Naive thymus-derived CD4-positive, alpha-beta T cell (primary cell): ENCODE measurements at regions not wholly inside any gene's neighbourhood (a gene's known extent, or its start where the extent isn't known, plus 50 kb on each side); places are given as distances from the start of the nearest gene placed in this dataset.
"Not testable (repeated sequence)": the region's sequence is repeated elsewhere in the genome, so short reads cannot be mapped to it uniquely, and the experiment has no call there.

Source experiments
- ATAC-seq: fragments of 150-1000 bp; cut with Tn5 transposase; 2 replicates; pipeline ENCODE4 v1.10.0; 2021; ENCODE audit warnings: mild to moderate bottlenecking, moderate library complexity
- CTCF ChIA-PET: fragments of 350-600 bp; sonication (Branson Sonifier 250); formaldehyde crosslinking; loops from one replicate; lab custom pipeline; 2021; ENCODE audit warnings: antibody characterized with exemption; lab: Charles Lee
- POLR2A ChIA-PET: fragments of 350-600 bp; sonication (Branson Sonifier 250); formaldehyde crosslinking; loops from one replicate; lab custom pipeline; 2021; ENCODE audit warnings: antibody characterized with exemption, inconsistent platforms; lab: Charles Lee
- DNase-seq, 9 donors: peaks; one replicate each; pipeline versions ENCODE4 v3.0.0 to v3.0.0-alpha.2; 2020 to 2022; ENCODE audit warnings: mixed read lengths in 1 of 9
- H3K27ac ChIP-seq: one replicate; pipeline ENCODE4 v1.7.0; 2013; ENCODE audit warnings: mild to moderate bottlenecking, low read depth, low read length, moderate library complexity
- H3K27me3 ChIP-seq, 2 donors: one replicate each; pipeline ENCODE4 v1.7.0; 2013; ENCODE audit warnings: low read length in 2 of 2, mild to moderate bottlenecking in 2 of 2, moderate library complexity in 2 of 2; ENCODE audit not compliant: control insufficient read depth in 2 of 2, insufficient read depth in 2 of 2
- H3K36me3 ChIP-seq, 3 experiments: 1 replicate in 2 of 3; 2 replicates in 1 of 3; pipeline ENCODE4 v1.7.0; 2013; ENCODE audit warnings: low read length in 3 of 3, mild to moderate bottlenecking in 3 of 3, moderate library complexity in 1 of 3; ENCODE audit not compliant: insufficient read depth in 3 of 3, control insufficient read depth in 2 of 3
- H3K4me1 ChIP-seq, 2 donors: one replicate each; pipeline ENCODE4 v1.7.0; 2013; ENCODE audit warnings: low read length in 2 of 2, mild to moderate bottlenecking in 2 of 2, moderate library complexity in 1 of 2; ENCODE audit not compliant: control insufficient read depth in 2 of 2, insufficient read depth in 2 of 2
- H3K4me3 ChIP-seq: 2 replicates; pipeline ENCODE4 v1.7.0; 2013; ENCODE audit warnings: mild to moderate bottlenecking, low read length
- H3K9me3 ChIP-seq, 3 experiments: 1 replicate in 2 of 3; 2 replicates in 1 of 3; pipeline ENCODE4 v1.7.0; 2013; ENCODE audit warnings: low read length in 3 of 3; ENCODE audit not compliant: control insufficient read depth in 2 of 3
- H3K27ac Mint-ChIP-seq, 9 donors: one replicate each; pipeline ENCODE4 v1.8.0; 2020 to 2022; ENCODE audit warnings: mixed read lengths in 9 of 9, mild to moderate bottlenecking in 8 of 9, moderate library complexity in 5 of 9, inconsistent platforms in 2 of 9
- H3K27me3 Mint-ChIP-seq, 5 donors: one replicate each; pipeline ENCODE4 v1.8.0; 2021 to 2022; ENCODE audit warnings: mixed read lengths in 5 of 5, mild to moderate bottlenecking in 1 of 5
- H3K36me3 Mint-ChIP-seq, 5 donors: one replicate each; pipeline ENCODE4 v1.8.0; 2020 to 2022; ENCODE audit warnings: mixed read lengths in 5 of 5, mild to moderate bottlenecking in 3 of 5, inconsistent platforms in 1 of 5
- H3K4me1 Mint-ChIP-seq, 7 donors: one replicate each; pipeline ENCODE4 v1.8.0; 2020 to 2022; ENCODE audit warnings: mixed read lengths in 7 of 7, mild to moderate bottlenecking in 3 of 7, inconsistent platforms in 1 of 7
- H3K4me3 Mint-ChIP-seq, 10 donors: one replicate each; pipeline ENCODE4 v1.8.0; 2020 to 2022; ENCODE audit warnings: mild to moderate bottlenecking in 10 of 10, mixed read lengths in 10 of 10, moderate library complexity in 6 of 10, inconsistent platforms in 2 of 10
- H3K9me3 Mint-ChIP-seq, 11 donors: one replicate each; pipeline ENCODE4 v1.8.0; 2020 to 2022; ENCODE audit warnings: mixed read lengths in 11 of 11, mild to moderate bottlenecking in 4 of 11, inconsistent platforms in 1 of 11, moderate library complexity in 1 of 11
- intact Hi-C, 2 donors: fragments of 100-400 bp; cut with micrococcal nuclease; formaldehyde crosslinking; loops; one replicate each; pipeline ENCODE4 v1.15.1; 2023

DNA sequence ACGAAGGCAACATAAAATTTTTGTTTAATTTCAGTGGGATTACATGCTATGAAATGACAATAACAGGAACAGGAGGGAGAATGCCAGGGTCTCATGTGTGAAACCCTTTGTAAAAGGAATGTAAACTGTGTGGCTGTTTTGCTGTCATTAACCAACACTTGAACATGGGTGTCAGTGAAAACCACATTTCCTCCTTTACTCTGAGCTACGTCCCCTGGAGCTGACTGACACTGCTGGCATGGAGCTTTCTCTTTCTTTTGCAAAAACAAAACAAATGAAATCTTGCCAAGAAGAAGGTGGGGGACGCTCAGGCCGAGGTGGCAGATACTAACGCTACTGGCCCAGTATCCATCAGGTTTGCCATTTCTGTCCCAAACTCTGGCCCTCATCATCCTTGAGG is 121.4 kb downstream of the DMRT2 start:
- H3K36me3 Mint-ChIP-seq = peaks cover 0 to 13% (median 0%) of the 10 kb centered on the region in 5 donors
- peaks cover 0 to 8% (median 0%) of the 10 kb centered on the region in 7 donors for H3K4me1 Mint-ChIP-seq
- peaks cover 0 to 19% (median 3%) of the 10 kb centered on the region in 5 donors for H3K27me3 Mint-ChIP-seq
- ChIA-PET POLR2A (no interaction called here), CTCF (no interaction called here)
- Histone ChIP-seq H3K9me3 (no peaks in the 10 kb centered on the region), H3K27ac (no peak overlapping the region), H3K4me3 (no peak overlapping the region), H3K4me1 (no peaks in the 10 kb centered on the region), H3K27me3 (peaks cover 0 to 3% of the 10 kb centered on the region in 2 donors), H3K36me3 (no peaks in the 10 kb centered on the region)
- H3K9me3 Mint-ChIP-seq = peaks cover 0 to 19% (median 6%) of the 10 kb centered on the region in 11 donors
- H3K4me3 Mint-ChIP-seq = peak overlapping the region in 2 of 10 donors; percentile 32 to 45
- intact Hi-C loops = no loop called here
- peak in 2 of 9 donors; percentile 4 to 17 for DNase-seq
- peak overlapping the region in 3 of 9 donors; percentile 20 to 63 (median 36) for H3K27ac Mint-ChIP-seq
- peak; percentile 40 for ATAC-seq

DNA sequence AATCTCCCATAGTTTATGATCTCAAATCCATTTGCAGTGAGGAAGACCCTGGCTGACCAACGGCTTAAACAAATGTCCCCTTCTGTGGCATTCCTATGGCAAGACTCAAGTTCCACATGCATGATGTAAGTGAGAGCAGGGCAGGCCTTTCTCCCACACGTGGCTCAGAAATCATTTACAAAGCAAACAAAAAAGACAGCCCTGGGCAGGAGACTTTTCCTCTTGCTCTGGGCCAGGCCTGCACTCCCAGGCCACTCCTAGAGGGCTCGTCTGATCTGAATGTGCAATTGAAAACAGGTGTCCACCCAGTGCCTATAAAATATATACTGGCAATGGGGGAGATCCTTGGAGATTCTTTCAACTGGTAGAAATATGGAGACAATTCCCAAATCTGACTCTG is 123.1 kb downstream of the DMRT2 start:
- no peaks in the 10 kb centered on the region for H3K36me3 ChIP-seq
- peaks cover 0 to 13% (median 6%) of the 10 kb centered on the region in 5 donors for H3K27me3 Mint-ChIP-seq
- ChIA-PET POLR2A (no interaction called here), CTCF (no interaction called here)
- intact Hi-C loops = no loop called here
- H3K4me1 Mint-ChIP-seq = peaks cover 0 to 8% (median 0%) of the 10 kb centered on the region in 7 donors
- no peaks in the 10 kb centered on the region for H3K27me3 ChIP-seq
- H3K9me3 ChIP-seq = no peaks in the 10 kb centered on the region
- DNase-seq (no peak), ATAC-seq (no peak)
- no peak overlapping the region for H3K4me3 Mint-ChIP-seq
- peaks cover 0 to 7% (median 0%) of the 10 kb centered on the region in 5 donors for H3K36me3 Mint-ChIP-seq
- peaks cover 0 to 14% (median 6%) of the 10 kb centered on the region in 11 donors for H3K9me3 Mint-ChIP-seq
- no peak overlapping the region for H3K4me3 ChIP-seq
- no peaks in the 10 kb centered on the region for H3K4me1 ChIP-seq
- no peak overlapping the region for H3K27ac Mint-ChIP-seq
- H3K27ac ChIP-seq = no peak overlapping the region

DNA sequence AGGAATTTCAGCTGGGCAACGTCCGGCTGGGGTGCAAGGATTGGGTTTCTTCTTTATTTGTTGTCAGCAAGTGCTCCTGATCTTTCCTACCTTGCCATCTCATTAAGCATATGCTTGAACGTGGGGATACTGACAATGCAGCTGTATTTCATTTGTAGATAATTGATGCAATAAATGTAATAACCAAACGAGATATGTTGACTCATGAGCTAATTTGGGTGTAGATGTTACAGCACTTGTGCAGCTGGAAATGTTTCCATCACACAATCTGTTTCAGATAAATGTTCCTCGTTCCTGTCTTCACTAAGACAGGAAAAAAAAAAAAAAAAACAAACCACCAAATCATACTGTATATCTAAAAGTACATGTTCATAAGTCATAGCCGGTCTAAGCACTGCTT is 123.8 kb downstream of the DMRT2 start:
- Mint-ChIP-seq H3K27ac (no peak overlapping the region), H3K4me1 (peaks cover 0 to 8% (median 0%) of the 10 kb centered on the region in 7 donors), H3K4me3 (no peak overlapping the region), H3K9me3 (peaks cover 0 to 14% (median 5%) of the 10 kb centered on the region in 11 donors), H3K27me3 (peaks cover 0 to 13% (median 9%) of the 10 kb centered on the region in 5 donors), H3K36me3 (peaks cover 0 to 4% (median 0%) of the 10 kb centered on the region in 5 donors)
- intact Hi-C loops = no loop called here
- no peaks in the 10 kb centered on the region for H3K4me1 ChIP-seq
- H3K9me3 ChIP-seq = no peaks in the 10 kb centered on the region
- no peak overlapping the region for H3K27ac ChIP-seq
- no peaks in the 10 kb centered on the region for H3K36me3 ChIP-seq
- DNase-seq (no peak), ATAC-seq (no peak)
- ChIA-PET CTCF (no interaction called here), POLR2A (no interaction called here)
- H3K4me3 ChIP-seq = no peak overlapping the region
- no peaks in the 10 kb centered on the region for H3K27me3 ChIP-seq

DNA sequence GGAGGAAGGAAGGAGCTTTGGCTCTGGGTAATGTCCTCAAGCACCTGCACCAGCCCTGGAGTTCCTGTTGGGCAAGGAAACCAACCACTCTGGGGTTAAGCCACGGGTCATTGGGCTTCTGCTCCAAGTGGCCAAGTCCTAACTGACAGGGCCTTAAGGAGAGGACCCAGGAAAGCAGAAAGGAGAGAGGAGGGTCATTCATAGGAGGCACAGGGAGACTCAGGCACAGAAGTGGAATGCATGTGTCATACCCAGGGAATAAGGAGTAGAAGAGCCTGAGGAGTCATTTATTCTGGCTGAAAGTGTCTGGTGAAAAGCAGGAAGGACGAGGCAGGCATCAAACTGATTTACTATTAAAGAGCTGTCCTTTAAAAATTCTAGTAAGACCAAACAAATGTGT is 129.2 kb downstream of the DMRT2 start:
- Histone ChIP-seq H3K4me1 (no peaks in the 10 kb centered on the region), H3K4me3 (no peak overlapping the region), H3K27ac (no peak overlapping the region), H3K9me3 (no peaks in the 10 kb centered on the region), H3K36me3 (no peaks in the 10 kb centered on the region), H3K27me3 (no peaks in the 10 kb centered on the region)
- Mint-ChIP-seq H3K27ac (no peak overlapping the region), H3K4me3 (no peak overlapping the region), H3K4me1 (no peaks in the 10 kb centered on the region), H3K9me3 (peaks cover 0 to 13% (median 6%) of the 10 kb centered on the region in 11 donors), H3K27me3 (peaks cover 0 to 13% (median 3%) of the 10 kb centered on the region in 5 donors), H3K36me3 (peaks cover 0 to 4% (median 0%) of the 10 kb centered on the region in 5 donors)
- DNase-seq (no peak), ATAC-seq (no peak)
- intact Hi-C loops = no loop called here
- ChIA-PET CTCF (no interaction called here), POLR2A (no interaction called here)

DNA sequence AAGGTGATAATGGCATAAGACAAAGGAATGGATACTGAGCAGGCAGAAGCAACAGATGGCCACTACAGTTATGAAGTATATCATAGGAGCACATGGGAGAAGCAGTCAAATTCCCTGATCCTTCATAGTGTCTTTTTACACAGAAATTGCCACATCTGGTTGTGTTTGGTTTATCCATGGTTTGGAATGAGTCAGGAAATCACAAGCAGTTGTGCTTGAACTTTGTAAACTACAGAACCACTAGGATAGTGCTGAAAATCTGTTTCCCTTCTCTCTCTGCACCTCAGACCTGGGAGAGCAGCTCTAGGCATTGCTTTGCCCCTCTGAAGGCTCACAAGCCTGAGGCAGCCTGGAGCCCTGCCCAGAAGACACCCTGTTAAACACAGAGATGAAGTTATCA is 134.0 kb downstream of the DMRT2 start:
- H3K9me3 ChIP-seq = peaks cover 0 to 5% (median 0%) of the 10 kb centered on the region in 3 experiments
- Mint-ChIP-seq H3K36me3 (peaks cover 0 to 10% (median 0%) of the 10 kb centered on the region in 5 donors), H3K27me3 (peaks cover 0 to 22% (median 0%) of the 10 kb centered on the region in 5 donors), H3K4me1 (no peaks in the 10 kb centered on the region), H3K9me3 (peaks cover 8 to 21% (median 12%) of the 10 kb centered on the region in 11 donors), H3K4me3 (no peak overlapping the region), H3K27ac (no peak overlapping the region)
- intact Hi-C loops = no loop called here
- no peaks in the 10 kb centered on the region for H3K27me3 ChIP-seq
- DNase-seq = no peak
- POLR2A ChIA-PET = no interaction called here
- H3K36me3 ChIP-seq = no peaks in the 10 kb centered on the region
- no peak for ATAC-seq
- H3K4me3 ChIP-seq = no peak overlapping the region
- CTCF ChIA-PET = no interaction called here
- H3K4me1 ChIP-seq = no peaks in the 10 kb centered on the region
- H3K27ac ChIP-seq = no peak overlapping the region

DNA sequence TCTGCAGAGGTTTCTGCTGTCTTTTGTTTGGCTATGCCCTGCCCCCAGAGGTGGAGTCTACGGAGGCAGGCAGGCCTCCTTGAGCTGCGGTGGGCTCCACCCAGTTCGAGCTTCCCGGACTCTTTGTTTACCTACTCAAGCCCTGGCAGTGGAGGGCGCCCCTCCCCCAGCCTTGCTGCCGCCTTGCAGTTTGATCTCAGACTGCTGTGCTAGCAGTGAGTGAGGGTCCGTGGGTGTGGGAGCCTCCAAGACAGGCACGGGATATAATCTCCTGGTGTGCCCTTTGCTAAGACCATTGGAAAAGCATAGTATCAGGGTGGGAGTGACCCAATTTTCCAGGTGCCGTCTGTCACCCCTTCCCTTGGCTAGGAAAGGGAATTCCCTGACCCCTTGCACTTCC is 137.0 kb downstream of the DMRT2 start:
- H3K4me1 Mint-ChIP-seq, H3K27ac Mint-ChIP-seq, H3K27me3 ChIP-seq, H3K9me3 ChIP-seq, POLR2A ChIA-PET, H3K4me1 ChIP-seq, intact Hi-C loops, H3K36me3 ChIP-seq, H3K4me3 Mint-ChIP-seq, ATAC-seq, DNase-seq, H3K27ac ChIP-seq, H3K36me3 Mint-ChIP-seq, CTCF ChIA-PET, H3K4me3 ChIP-seq: not testable (repeated sequence)
- H3K27me3 Mint-ChIP-seq = peaks cover 0 to 17% (median 0%) of the 10 kb centered on the region in 5 donors
- peaks cover 11 to 28% (median 17%) of the 10 kb centered on the region in 11 donors for H3K9me3 Mint-ChIP-seq

DNA sequence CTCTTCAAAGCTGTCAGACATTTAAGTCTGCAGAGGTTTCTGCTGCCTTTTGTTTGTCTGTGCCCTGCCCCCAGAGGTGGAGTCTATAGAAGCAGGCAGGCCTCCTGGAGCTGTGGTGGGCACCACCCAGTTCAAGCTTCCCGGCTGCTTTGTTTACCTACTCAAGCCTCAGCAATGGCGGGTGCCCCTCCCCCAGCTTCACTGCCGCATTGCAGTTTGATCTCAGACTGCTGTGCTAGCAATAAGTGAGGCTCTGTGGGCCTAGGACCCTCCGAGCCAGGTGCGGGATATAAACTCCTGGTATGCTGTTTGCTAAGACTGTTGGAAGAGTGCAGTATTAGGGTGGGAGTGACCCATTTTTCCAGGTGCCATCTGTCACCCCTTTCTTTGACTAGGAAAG is 145.5 kb downstream of the DMRT2 start:
- CTCF ChIA-PET, H3K27ac Mint-ChIP-seq, H3K4me3 Mint-ChIP-seq, H3K9me3 ChIP-seq, H3K4me1 Mint-ChIP-seq, DNase-seq, H3K4me1 ChIP-seq, H3K27me3 ChIP-seq, H3K36me3 Mint-ChIP-seq, ATAC-seq, intact Hi-C loops, POLR2A ChIA-PET, H3K36me3 ChIP-seq, H3K27ac ChIP-seq, H3K4me3 ChIP-seq: not testable (repeated sequence)
- Mint-ChIP-seq H3K27me3 (peaks cover 0 to 12% (median 3%) of the 10 kb centered on the region in 5 donors), H3K9me3 (peaks cover 0 to 21% (median 10%) of the 10 kb centered on the region in 11 donors)
